ENCODE measurements at regions not wholly inside any gene's neighbourhood (a gene's known extent, or its start where the extent isn't known, plus 50 kb on each side); places are given as distances from the start of the nearest gene placed in this dataset.

DNA sequence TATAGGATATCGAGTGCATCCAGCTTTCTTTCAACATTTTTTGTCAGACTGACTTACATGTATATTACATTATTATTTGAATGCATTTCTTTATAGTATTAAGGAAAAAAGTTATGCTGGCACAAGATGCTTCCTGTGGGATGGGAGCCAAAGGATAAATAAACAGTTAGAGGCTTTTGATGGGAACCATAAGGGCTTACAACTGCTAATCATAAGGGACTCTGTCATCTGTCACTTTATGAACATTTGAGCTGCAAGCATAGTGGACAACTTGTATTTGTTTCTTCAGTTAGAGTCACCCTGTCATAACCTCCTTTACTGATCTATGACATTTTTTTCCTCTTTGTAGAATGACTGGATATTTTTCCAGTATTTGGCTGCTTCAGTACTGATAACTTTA is 132.4 kb upstream of the CHORDC1 start:
- TF ChIP-seq CTCF (conservative IDR thresholded peaks at IDR 0.05 in 1 of 2, IDR thresholded peaks at IDR 0.05 in 1 of 2; ENCODE audit: extremely low read depth in 1 of 2, insufficient read depth in 1 of 2, low read depth in 1 of 2, low read length in 2 of 2) (no peak), EZH2 (IDR thresholded peaks at IDR 0.05; ENCODE audit: borderline replicate concordance, low read length) (no peak)
